Astrocyte of the cerebellum (primary cell): ENCODE measurements at regions not wholly inside any gene's neighbourhood (a gene's known extent, or its start where the extent isn't known, plus 50 kb on each side); places are given as distances from the start of the nearest gene placed in this dataset.

Experiments
- DNase-seq: peaks from one replicate; pipeline ENCODE4 v3.0.0-alpha.2; 2011; ENCODE audit warnings: low read depth
- H3K4me3 ChIP-seq: 2 replicates; pipeline ENCODE4 v1.5.1; 2011; ENCODE audit warnings: mild to moderate bottlenecking, low read depth, low read length, moderate library complexity
- CTCF ChIP-seq: IDR thresholded peaks from 2 replicates; pipeline ENCODE4 v1.5.1; 2012; ENCODE audit warnings: low read length, low read depth, moderate library complexity, mild to moderate bottlenecking; ENCODE audit errors: missing control alignments
- in situ Hi-C: cut with HindIII; loops from 2 replicates; pipeline ENCODE4 v1.10.0; 2017; ENCODE audit warnings: low sequenced_read_pairs

GRCh38 chr6:85944776-85945175 is 302.1 kb upstream of the SYNCRIP start:
- in situ Hi-C loops = no loop called here
- no peak overlapping the region for H3K4me3 ChIP-seq
- DNase-seq = no peak
- TF ChIP-seq CTCF = no peak

GRCh38 chr6:85942844-85943243 is 300.2 kb upstream of the SYNCRIP start:
- H3K4me3 ChIP-seq = no peak overlapping the region
- no peak for TF ChIP-seq CTCF
- DNase-seq = no peak
- in situ Hi-C loops = no loop called here

GRCh38 chr6:85936916-85937315 is 294.2 kb upstream of the SYNCRIP start:
- TF ChIP-seq CTCF = no peak
- in situ Hi-C loops = no loop called here
- DNase-seq = no peak
- no peak overlapping the region for H3K4me3 ChIP-seq

- TF ChIP-seq CTCF = peak; percentile 68
- DNase-seq = peak; percentile 23
- no peak overlapping the region for H3K4me3 ChIP-seq
- in situ Hi-C loops = no loop called here
Observed at GRCh38 chr6:85923013-85923430, 280.3 kb upstream of the SYNCRIP start.

GRCh38 chr6:85920782-85921181 is 278.1 kb upstream of the SYNCRIP start:
- H3K4me3 ChIP-seq = no peak overlapping the region
- no peak for DNase-seq
- in situ Hi-C loops = no loop called here
- TF ChIP-seq CTCF = no peak

- DNase-seq = no peak
- no peak overlapping the region for H3K4me3 ChIP-seq
- TF ChIP-seq CTCF = no peak
- in situ Hi-C loops = no loop called here
Observed at GRCh38 chr6:85917522-85917921, 274.8 kb upstream of the SYNCRIP start.

GRCh38 chr6:85913001-85913400 is 270.3 kb upstream of the SYNCRIP start:
- TF ChIP-seq CTCF = no peak
- in situ Hi-C loops = no loop called here
- no peak overlapping the region for H3K4me3 ChIP-seq
- no peak for DNase-seq
